Activated CD4-positive, alpha-beta T cell treated with anti-CD3 and anti-CD28 coated beads, Interleukin-2, amount 10 ng/mL, durations not matched to agents 7 days and 5 days (primary cell): ENCODE measurements at regions not wholly inside any gene's neighbourhood (a gene's known extent, or its start where the extent isn't known, plus 50 kb on each side); places are given as distances from the start of the nearest gene placed in this dataset.
"Not testable (repeated sequence)": the region's sequence is repeated elsewhere in the genome, so short reads cannot be mapped to it uniquely, and the experiment has no call there.

Experiments used
- CTCF ChIA-PET: fragments of 350-600 bp; sonication (Branson Sonifier 250); formaldehyde crosslinking; loops from one replicate; lab custom pipeline; 2021; ENCODE audit warnings: antibody characterized with exemption; lab: Charles Lee
- POLR2A ChIA-PET: fragments of 350-600 bp; sonication (Branson Sonifier 250); formaldehyde crosslinking; loops from one replicate; lab custom pipeline; 2021; ENCODE audit warnings: antibody characterized with exemption; lab: Charles Lee
- DNase-seq: peaks from one replicate; pipeline ENCODE4 v3.0.0-alpha.2; 2020
- H3K27ac Mint-ChIP-seq: one replicate; pipeline ENCODE4 v1.8.0; 2021; ENCODE audit warnings: mild to moderate bottlenecking, moderate library complexity, mixed read lengths
- H3K27me3 Mint-ChIP-seq: one replicate; pipeline ENCODE4 v1.8.0; 2021; ENCODE audit warnings: mixed read lengths
- H3K36me3 Mint-ChIP-seq: one replicate; pipeline ENCODE4 v1.8.0; 2021; ENCODE audit warnings: low read depth, mixed read lengths
- H3K4me1 Mint-ChIP-seq: one replicate; pipeline ENCODE4 v1.8.0; 2021; ENCODE audit warnings: mixed read lengths
- H3K4me3 Mint-ChIP-seq: one replicate; pipeline ENCODE4 v1.8.0; 2021; ENCODE audit warnings: mild to moderate bottlenecking, moderate library complexity, mixed read lengths
- H3K9me3 Mint-ChIP-seq: one replicate; pipeline ENCODE4 v1.8.0; 2021; ENCODE audit warnings: mixed read lengths

DNA sequence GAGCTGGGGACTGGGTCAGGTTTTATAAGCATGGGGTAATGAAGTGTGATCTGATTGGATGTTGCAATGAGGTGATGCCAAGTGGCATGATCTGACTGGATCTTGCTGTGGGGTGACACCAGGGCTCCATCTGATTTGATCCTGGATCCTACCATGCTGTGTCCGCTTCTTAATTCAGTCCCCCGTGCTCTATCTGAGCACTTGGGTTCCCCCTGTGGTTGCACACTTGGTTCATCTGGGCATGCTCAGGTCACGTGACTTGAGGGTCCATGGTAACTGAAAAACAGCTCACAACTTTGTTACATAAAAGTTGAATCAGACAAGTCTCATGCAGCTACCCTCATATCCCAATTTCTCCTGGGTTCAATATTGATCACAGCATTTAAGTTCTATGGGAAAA is 448.6 kb upstream of the NRP1 start:
- H3K4me1 Mint-ChIP-seq = no peaks in the 10 kb centered on the region
- H3K9me3 Mint-ChIP-seq = peaks cover 2% of the 10 kb centered on the region
- no peak overlapping the region for H3K4me3 Mint-ChIP-seq
- CTCF ChIA-PET = no interaction called here
- H3K36me3 Mint-ChIP-seq = no peaks in the 10 kb centered on the region
- no peak overlapping the region for H3K27ac Mint-ChIP-seq
- no peaks in the 10 kb centered on the region for H3K27me3 Mint-ChIP-seq
- no peak for DNase-seq
- POLR2A ChIA-PET = no interaction called here

DNA sequence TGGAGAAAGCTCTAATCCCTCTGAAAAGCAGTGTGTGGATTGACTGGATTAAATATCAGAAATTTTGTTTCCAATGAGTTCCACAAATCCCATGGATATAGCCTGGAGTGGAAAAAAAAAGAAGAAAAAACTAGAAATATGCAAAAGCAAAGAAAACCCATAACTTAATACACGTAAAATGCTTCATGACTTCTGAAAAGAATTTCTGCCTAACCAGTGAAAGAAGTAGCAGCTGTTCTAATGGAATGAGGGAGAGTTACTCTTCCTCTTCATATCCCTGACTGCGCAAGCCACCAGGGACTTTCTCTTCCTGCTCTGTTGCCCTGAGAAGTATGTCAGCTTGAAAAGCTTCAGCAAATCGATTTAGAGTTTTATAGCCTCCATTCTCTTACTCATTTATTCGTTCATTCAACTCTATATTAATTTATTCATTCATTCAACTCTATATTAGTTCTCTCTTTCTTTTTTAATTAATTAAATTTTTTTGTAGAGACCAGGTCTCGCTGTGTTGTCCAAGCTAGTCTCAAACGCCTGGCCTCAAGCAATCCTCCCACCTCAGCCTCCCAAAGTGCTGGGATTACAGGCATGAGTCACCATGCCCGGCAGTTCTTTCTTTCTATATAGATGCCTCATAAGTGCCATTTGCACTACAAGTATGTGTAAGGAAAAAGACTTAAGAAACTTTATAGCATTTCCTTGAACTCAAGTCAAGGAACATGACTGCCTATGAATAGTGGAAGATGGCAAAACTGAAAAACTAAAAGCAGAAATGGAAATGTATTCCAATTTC is 447.3 kb upstream of the NRP1 start:
- Mint-ChIP-seq H3K4me1 (no peaks in the 10 kb centered on the region), H3K9me3 (peaks cover 2% of the 10 kb centered on the region), H3K4me3 (no peak overlapping the region), H3K36me3 (no peaks in the 10 kb centered on the region), H3K27me3 (no peaks in the 10 kb centered on the region), H3K27ac (no peak overlapping the region)
- no peak for DNase-seq
- POLR2A ChIA-PET = no interaction called here
- CTCF ChIA-PET = no interaction called here

DNA sequence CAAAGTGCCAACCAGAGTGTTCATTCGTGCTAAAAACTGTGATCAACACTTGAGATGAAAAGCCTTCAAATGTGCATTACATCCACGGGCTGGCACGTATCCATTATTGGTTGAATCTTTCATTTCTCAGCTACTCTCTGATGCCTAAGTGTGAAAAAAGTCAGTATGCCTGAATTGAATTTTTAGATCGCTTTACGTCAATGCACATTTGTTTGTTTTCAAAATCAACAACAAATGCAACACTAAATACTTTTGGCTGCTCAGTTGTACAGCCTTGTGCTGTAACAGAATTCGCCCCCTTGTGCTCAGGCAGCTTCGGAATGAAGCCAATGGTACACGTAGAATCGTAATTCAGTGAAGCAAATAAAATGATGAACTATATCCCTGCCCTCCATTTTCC is 446.5 kb upstream of the NRP1 start:
- no peak overlapping the region for H3K27ac Mint-ChIP-seq
- no peaks in the 10 kb centered on the region for H3K36me3 Mint-ChIP-seq
- peaks cover 2% of the 10 kb centered on the region for H3K9me3 Mint-ChIP-seq
- no peaks in the 10 kb centered on the region for H3K27me3 Mint-ChIP-seq
- H3K4me1 Mint-ChIP-seq = no peaks in the 10 kb centered on the region
- no peak for DNase-seq
- CTCF ChIA-PET = no interaction called here
- POLR2A ChIA-PET = no interaction called here
- H3K4me3 Mint-ChIP-seq = no peak overlapping the region

DNA sequence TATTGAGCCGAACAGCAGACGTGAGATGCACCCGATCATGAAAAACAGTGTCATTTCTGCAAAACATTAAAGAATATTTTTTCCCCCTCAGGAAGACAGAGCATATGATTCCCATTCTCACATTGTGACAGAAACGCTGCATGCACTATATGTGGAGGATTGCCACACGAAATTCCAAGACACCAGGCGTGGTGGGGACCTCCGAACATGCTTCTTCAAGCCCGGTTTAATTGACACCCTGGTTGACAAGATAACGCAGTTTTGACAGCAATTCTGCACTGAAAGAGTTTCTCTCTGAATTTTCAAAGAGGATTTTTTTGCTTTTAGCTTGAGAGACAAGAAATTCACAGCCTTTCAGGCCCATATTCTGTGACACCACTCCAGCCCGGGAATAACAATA is 442.8 kb upstream of the NRP1 start:
- Mint-ChIP-seq H3K27ac (no peak overlapping the region), H3K27me3 (no peaks in the 10 kb centered on the region), H3K9me3 (no peaks in the 10 kb centered on the region), H3K4me1 (no peaks in the 10 kb centered on the region), H3K4me3 (no peak overlapping the region), H3K36me3 (no peaks in the 10 kb centered on the region)
- no peak for DNase-seq
- ChIA-PET POLR2A (no interaction called here), CTCF (interaction anchor here (1.3 kb wide), 1 partner anchor 18 kb away, joined by 3 read pairs; no protein-coding TSS in a partner anchor)

DNA sequence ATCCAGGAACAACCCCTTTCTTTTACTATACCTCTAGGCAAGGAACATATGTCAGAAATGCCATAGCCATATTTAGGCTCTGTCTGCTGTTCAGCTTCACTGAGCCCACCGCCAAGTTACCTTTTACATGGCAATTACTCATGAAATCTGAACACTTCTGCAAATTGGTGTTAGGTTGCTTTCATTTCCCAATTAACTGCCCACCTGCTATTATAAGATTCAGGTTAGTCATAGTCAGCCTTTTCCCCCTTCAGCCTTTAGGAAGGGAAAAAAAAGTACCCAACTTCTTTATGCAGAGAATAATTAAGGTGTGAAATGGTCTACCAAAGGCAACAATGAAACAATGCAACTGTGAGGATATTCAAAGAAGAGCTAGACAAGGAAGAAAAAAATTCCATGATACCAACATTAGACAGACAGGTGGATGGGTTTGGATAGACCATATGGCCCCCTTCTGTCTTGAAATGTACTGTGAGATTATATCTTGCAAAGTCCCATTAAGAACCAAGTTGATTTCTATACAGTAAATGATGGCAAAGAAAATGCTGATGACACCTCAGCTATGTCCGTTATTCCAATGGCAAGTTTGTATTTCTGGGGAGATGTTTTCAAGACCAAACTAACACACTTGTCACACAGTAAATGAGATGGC is 442.1 kb upstream of the NRP1 start:
- Mint-ChIP-seq H3K36me3 (no peaks in the 10 kb centered on the region), H3K9me3 (no peaks in the 10 kb centered on the region), H3K4me3 (no peak overlapping the region), H3K4me1 (no peaks in the 10 kb centered on the region), H3K27me3 (no peaks in the 10 kb centered on the region), H3K27ac (no peak overlapping the region)
- CTCF ChIA-PET = interaction anchor here (0.6 to 1.3 kb wide), 2 partner anchors 18 to 33 kb away, joined by 3 to 6 read pairs; no protein-coding TSS in a partner anchor
- POLR2A ChIA-PET = no interaction called here
- no peak for DNase-seq

DNA sequence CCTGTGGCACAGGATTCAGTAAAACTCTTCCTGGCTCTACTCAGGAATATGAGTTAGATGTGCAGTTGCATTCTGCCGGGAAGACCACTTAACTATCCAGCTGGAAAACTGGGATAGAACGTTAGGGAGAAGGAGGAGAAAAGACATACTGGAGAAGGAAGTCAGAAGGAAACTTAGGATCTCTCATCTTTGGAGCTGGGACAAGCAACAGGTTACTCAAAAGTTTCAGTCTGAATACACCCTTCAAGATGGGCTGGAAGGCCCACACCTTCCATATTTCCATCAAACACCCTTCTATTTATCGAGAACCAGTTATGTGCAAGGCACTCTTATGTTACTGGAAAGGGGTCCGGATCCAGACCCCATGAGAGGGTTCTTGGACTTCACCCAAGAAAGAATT is 440.4 kb upstream of the NRP1 start:
- ChIA-PET CTCF (interaction anchor here (1.2 kb wide), 1 partner anchor 13 kb away, joined by 3 read pairs; no protein-coding TSS in a partner anchor), POLR2A (no interaction called here)
- Mint-ChIP-seq H3K36me3 (no peaks in the 10 kb centered on the region), H3K4me3 (no peak overlapping the region), H3K27ac (no peak overlapping the region), H3K27me3 (no peaks in the 10 kb centered on the region), H3K4me1 (no peaks in the 10 kb centered on the region), H3K9me3 (no peaks in the 10 kb centered on the region)
- no peak for DNase-seq

DNA sequence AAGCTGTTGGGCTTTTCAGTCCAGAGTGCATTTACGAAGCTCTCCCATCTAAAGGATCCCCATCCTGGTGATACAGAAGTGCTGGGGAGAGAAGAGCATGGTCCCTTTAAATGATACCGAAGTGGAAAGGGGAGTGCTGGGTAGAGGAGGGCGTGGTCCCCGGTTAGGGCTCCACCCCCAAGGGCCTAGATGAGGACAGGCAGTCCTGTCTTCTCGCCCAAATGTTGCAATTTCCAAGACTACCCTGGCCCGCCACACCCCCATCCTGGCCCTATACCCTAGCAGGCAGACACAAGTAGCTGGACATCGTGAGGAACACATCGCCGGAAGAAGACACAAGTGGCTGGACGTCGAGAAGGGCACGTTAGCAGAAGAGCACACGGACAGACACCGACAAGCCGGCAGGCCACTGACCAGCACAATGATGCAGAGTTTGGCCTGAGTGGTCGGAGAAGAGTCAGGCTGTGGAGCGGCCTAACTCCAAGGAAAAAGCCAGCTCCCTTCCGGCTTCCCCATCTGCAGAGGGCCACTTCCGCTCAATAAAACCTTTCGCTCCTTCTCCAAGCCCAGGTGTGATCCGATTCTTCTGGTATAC is 439.5 kb upstream of the NRP1 start:
- DNase-seq = no peak
- CTCF ChIA-PET = no interaction called here
- H3K27me3 Mint-ChIP-seq = no peaks in the 10 kb centered on the region

DNA sequence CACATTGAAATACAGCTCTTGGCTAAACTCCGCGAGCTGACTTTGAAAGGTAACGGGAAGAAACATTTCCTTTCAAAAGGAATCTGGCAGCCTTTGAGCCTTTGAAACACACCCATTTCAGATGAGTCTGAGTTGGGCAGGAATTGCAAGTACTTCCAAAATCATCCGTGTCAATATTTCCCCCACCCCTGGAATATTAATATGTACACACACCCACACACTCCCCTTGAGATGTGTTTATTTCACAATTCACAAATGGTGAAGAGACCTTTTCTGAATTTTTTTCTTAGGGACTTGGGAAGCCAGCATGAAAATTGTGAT is 438.7 kb upstream of the NRP1 start:
- CTCF ChIA-PET = no interaction called here
- Mint-ChIP-seq H3K4me1 (no peaks in the 10 kb centered on the region), H3K27me3 (no peaks in the 10 kb centered on the region), H3K27ac (no peak overlapping the region), H3K9me3 (no peaks in the 10 kb centered on the region), H3K36me3 (no peaks in the 10 kb centered on the region), H3K4me3 (no peak overlapping the region)
- POLR2A ChIA-PET = no interaction called here
- DNase-seq = no peak

More for the DNA sequence above, 439.5 kb upstream of the NRP1 start:
- no peaks in the 10 kb centered on the region for H3K9me3 Mint-ChIP-seq
- POLR2A ChIA-PET = no interaction called here
- H3K4me3 Mint-ChIP-seq = no peak overlapping the region
- no peak overlapping the region for H3K27ac Mint-ChIP-seq
- no peaks in the 10 kb centered on the region for H3K36me3 Mint-ChIP-seq
- no peaks in the 10 kb centered on the region for H3K4me1 Mint-ChIP-seq

DNA sequence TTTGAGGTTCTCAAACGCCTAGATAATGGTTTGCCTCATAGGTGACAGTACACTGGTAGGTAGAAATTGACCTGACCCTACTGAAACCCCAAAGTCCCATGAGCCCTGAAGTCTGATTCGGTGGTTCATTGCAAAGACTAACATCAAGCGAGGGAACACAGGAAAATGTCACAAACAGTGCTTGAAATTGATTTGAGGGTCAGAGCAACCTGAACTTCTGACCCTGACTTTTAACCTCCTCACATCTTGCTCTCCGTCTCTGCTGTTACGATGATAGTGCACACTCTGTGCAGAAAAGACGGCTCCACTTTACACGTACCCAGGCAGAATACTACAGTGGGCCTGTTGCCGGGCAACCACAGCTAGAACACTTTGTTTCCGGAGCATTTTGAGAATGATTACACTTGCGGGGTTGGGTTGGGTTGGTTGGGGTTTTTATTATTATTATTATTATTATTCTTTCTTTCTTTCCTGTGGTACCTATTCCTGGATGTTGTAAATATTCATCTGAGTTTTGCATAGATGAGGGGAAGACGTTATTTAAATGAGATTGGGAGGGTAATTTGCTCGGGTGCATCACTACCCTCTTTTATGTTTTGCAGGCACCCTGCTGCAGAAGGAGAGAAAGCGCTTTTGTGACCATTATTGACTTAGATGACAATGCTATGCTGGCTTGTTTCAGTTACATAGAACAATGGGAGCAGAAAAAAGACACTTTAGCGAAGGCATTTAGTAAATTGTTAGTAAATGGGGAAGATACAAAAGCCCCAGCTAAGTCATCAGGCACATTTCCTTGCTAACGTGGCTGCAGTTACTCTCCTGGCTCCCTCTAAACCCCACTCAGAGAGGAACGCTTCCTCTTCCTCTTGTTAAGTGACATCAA is 438.1 kb upstream of the NRP1 start:
- no peaks in the 10 kb centered on the region for H3K27me3 Mint-ChIP-seq
- no peaks in the 10 kb centered on the region for H3K9me3 Mint-ChIP-seq
- H3K27ac Mint-ChIP-seq = no peak overlapping the region
- H3K4me3 Mint-ChIP-seq = no peak overlapping the region
- no peaks in the 10 kb centered on the region for H3K4me1 Mint-ChIP-seq
- CTCF ChIA-PET = no interaction called here
- DNase-seq = no peak
- POLR2A ChIA-PET = no interaction called here
- no peaks in the 10 kb centered on the region for H3K36me3 Mint-ChIP-seq

DNA sequence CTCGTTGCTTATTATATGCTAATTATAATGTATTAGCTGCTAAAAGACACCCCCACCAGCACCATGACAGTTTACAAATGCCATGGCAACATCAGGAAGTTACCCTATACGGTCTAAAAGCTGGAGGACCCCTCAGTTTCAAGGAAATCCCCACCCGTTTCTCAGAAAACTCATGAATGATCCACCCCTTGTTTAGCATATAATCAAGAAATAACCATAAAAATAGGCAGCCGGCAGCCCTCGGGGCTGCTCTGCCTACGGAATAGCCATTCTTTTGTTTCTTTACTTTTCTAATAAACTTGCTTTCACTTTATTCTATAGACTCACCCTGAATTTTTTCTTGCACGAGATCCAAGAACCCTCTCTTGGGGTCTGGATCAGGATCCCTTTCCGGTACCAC is 437.4 kb upstream of the NRP1 start:
- H3K36me3 Mint-ChIP-seq, DNase-seq, H3K27ac Mint-ChIP-seq, H3K27me3 Mint-ChIP-seq, H3K9me3 Mint-ChIP-seq, CTCF ChIA-PET, H3K4me3 Mint-ChIP-seq, POLR2A ChIA-PET, H3K4me1 Mint-ChIP-seq: not testable (repeated sequence)

DNA sequence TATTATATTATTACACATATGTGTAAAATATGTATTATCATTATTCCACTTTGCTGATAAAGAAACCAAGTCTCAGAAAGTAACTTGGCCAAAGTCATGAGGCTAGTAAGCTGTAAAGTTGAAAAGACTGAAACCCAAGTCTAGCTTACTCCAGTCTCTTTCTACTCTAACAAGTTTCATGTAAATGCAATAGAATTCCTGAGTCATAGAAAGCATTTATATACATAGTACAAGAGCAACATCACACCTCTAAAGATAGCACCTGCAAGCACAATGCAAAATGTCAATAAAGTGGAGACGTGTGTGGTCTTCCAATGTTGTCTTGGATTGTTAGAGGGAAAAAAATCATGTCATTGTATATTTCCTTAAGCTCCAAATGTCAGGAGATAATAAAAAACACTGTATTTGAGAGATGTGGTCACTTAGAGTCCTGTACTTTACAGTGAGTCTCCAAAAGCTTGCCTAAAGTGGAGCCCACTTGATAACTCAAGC is 430.3 kb upstream of the NRP1 start:
- no peak overlapping the region for H3K27ac Mint-ChIP-seq
- H3K36me3 Mint-ChIP-seq = no peaks in the 10 kb centered on the region
- no peak overlapping the region for H3K4me3 Mint-ChIP-seq
- no peaks in the 10 kb centered on the region for H3K9me3 Mint-ChIP-seq
- no peaks in the 10 kb centered on the region for H3K4me1 Mint-ChIP-seq
- no peaks in the 10 kb centered on the region for H3K27me3 Mint-ChIP-seq
- POLR2A ChIA-PET = no interaction called here
- CTCF ChIA-PET = no interaction called here
- no peak for DNase-seq

DNA sequence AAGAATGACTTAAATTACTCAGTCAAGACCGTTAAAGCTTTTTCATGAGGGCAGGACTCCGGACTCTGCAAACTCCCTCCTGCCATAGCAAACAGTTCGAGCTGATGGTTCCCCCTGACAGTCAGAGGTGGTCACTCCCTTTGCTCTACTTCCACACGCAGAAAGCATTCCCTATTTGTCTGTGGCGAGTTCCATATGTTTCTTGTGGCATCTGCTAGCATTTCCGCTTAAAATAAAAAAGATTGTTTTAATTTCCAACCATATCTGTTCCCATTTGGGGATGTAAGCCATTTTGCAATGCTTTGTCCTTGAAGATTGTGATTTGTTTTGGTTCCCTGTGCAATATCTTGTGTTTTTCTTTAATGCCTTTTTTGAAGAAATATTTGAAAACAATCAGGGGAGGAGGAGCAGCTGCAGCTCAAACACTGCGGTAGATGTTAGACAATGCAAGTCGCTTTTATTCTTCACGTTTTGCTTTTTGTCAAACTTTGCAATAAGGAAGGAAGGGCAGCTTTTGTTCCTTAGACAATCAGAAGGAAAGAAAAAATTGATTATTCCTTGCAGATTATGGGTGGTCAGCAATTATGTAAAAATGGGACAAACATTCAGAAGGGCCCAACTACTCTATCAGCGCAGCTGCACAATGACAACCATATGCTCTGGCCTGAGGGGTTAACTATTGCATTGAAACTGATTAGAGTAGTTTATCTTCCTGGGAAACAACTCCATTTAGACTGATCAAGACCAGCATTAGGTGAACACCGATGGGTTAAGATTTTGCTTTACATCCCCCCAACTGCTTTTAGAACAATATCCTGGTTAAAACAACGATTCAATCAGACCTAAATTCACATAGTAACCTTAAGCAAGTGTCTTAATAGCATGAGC is 425.8 kb upstream of the NRP1 start:
- Mint-ChIP-seq H3K27me3 (no peaks in the 10 kb centered on the region), H3K4me1 (no peaks in the 10 kb centered on the region), H3K9me3 (no peaks in the 10 kb centered on the region), H3K4me3 (no peak overlapping the region), H3K36me3 (no peaks in the 10 kb centered on the region), H3K27ac (no peak overlapping the region)
- ChIA-PET CTCF (no interaction called here), POLR2A (no interaction called here)
- DNase-seq = no peak
